ENCODE measurements at regions not wholly inside any gene's neighbourhood (a gene's known extent, or its start where the extent isn't known, plus 50 kb on each side); places are given as distances from the start of the nearest gene placed in this dataset.

DNA sequence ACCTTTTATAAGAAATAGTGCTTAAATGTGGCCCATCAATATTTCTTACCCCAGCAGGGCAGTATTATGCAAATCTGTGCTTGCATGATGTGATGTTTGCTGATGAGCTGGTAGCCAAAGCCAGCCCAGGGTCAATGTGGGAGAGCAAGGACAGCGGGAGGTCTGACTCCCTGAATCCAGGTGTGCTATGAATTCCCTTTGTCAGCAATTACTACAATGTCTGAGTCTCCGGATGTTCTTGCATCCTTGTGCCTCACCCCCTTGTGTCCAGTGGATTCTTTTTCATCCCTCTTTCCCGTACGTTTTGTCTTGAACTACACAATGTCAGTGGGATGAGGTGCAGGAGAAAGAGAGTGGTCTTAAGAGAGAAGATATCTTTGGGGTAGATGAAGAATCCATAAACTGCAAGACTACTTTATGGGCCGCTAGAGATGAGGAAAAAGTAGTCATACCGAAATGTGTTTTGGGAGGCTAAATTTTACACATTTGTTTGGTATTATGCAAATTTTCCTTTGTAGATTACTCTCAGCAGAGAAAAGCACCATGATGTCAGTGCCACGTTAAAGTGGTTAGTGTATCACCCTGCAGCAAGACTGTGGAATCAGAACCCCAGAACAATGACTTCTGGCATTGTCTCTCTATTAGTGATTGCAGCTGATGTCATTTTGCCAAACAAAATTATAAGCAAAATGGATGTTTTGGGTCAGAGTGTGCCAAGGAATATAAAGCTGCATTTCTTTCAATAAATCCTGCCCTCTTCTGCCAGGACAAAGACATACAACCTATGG is 53.5 kb upstream of the TSHZ3 start:
- no peak for DNase-seq

- no peak for DNase-seq
Observed at GRCh38 chr19:31406106-31406505, 56.9 kb upstream of the TSHZ3 start.

GRCh38 chr19:31408460-31409124 is 59.4 kb upstream of the TSHZ3 start:
- no peak for DNase-seq

- no peak for DNase-seq
Observed at GRCh38 chr19:31413353-31413752, 64.1 kb upstream of the TSHZ3 start.

GRCh38 chr19:31415322-31415721 is 66.1 kb upstream of the TSHZ3 start:
- DNase-seq = no peak

DNA sequence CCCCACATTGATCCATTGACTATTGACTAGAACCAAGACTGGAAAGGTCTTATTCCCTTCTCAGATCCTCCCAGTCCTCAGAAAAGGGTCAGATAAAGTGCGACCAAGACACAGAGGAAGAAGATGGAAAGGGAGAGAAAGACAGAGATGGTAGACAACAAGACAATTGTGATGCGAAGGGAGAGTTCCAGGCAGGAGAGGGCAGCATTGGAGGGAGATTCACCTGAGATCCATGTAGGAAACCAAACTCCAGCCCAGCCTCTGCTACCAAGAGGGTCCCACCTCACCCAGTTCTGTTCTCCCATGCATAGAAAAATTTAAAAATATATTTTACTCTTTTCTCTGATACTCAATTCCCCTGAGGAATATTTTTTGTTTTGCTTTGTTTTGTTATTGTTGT is 67.3 kb upstream of the TSHZ3 start:
- no peak for DNase-seq

- DNase-seq = no peak
Observed at GRCh38 chr19:31418055-31418454, 68.8 kb upstream of the TSHZ3 start.

GRCh38 chr19:31418692-31419430 is 69.6 kb upstream of the TSHZ3 start:
- DNase-seq = no peak

- no peak for DNase-seq
Observed at GRCh38 chr19:31419871-31420445, 70.7 kb upstream of the TSHZ3 start.

- DNase-seq = no peak
Observed at GRCh38 chr19:31421082-31421481, 71.8 kb upstream of the TSHZ3 start.

GRCh38 chr19:31421856-31422255 is 72.6 kb upstream of the TSHZ3 start:
- DNase-seq = no peak

- no peak for DNase-seq
Observed at GRCh38 chr19:31423896-31424295, 74.7 kb upstream of the TSHZ3 start.

- DNase-seq = no peak
Observed at GRCh38 chr19:31424861-31425620, 75.8 kb upstream of the TSHZ3 start.

- no peak for DNase-seq
Observed at GRCh38 chr19:31427857-31428256, 78.6 kb upstream of the TSHZ3 start.

DNA sequence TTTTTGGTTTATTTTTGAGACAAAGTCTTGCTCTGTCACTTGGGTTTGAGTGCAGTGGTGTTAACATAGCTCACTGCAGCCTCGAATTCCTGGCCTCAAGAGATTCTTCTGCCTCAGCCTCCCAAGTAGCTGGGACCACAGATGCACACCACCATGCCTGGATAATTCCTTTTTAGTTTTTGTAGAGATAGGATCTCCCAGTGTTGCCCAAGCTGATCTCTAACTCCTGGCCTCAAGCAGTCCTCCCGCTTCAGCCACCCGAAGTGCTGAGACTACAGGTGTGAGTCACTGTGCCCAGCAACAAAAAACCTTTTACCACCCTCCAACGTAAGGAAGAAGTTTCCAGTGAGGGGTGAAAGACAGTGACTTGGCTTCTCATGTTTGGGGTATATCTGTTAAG is 81.1 kb upstream of the TSHZ3 start:
- DNase-seq = no peak

- DNase-seq = no peak
Observed at GRCh38 chr19:31432201-31432810, 83.1 kb upstream of the TSHZ3 start.

- no peak for DNase-seq
Observed at GRCh38 chr19:31436121-31436776, 87.0 kb upstream of the TSHZ3 start.

DNA sequence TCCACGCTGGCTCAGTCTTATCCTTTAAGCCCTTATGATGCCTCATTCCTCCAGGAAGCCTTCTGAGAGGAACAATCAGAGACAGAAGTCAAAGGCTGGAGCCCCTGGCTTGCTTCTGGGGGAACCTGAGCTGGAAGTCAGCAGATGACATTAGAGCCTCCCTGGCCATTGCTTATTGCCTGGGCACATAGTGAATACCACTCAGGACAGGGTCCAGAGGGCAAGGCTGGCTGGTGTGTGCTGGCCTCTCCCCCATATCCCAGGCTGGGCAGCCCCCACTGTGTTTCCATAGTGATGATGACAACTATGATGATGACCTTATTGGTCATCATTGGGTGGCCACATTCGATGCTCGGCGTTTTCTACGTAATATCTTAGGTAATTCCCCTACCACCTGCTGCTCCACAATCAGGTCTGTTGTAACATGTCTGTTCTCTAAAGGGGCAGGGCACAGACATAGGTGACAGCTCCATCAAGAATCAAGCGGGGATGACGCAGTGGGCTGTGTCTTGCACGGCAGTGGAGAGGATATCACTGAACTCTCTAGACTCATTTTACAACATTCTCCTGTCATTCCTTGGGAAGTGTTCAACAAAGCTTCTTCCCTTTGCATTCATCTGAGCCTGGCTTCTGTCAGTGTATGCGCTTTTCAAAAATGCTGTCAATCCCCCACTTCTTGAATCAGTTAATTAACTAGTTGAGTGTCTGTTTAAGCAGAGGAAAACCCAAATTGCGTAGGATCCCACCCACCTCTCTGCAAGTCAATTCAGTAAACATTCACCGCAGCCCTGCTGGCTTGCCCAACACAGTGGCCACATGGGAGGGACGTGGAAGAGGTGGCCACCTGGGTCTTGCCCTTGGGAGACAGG is 89.4 kb upstream of the TSHZ3 start:
- no peak for DNase-seq

- no peak for DNase-seq
Observed at GRCh38 chr19:31439270-31439573, 90.0 kb upstream of the TSHZ3 start.

DNA sequence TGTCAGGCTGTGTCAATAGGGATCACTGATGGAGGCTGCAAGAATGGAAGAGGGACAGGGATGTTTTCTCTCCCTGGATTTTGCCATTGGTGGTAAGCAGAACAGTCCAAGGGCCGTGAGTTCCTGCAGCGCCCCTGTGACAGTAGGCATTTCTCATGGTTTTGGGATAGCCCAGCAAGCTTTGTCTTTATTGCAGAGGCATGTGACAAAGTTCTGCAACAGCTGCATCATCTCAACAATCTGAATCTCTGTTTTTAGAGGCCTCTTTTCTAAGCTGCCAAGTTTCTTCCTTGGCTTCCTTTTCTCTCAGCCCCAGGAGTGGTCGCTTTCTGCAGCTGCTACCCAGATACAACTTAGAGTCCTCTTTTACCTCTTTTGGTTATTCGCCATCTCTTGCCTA is 95.7 kb upstream of the TSHZ3 start:
- no peak for DNase-seq

DNA sequence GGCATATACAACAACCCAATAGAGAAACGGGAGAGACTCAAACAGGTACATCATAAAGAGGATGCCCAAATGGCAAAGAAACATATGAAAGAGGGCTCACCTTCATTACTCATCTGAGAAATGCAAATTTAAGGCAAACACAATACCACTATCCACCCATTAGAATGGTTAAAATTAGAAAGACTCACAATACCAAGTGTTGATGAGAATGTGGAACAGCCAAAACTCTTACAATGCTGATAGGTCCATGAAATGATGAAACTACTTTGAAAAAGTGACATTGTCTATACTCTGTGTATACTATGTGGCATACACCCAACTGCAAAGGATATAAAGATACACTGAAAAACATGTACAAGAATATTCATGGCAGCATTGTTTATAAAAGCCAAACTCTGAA is 96.2 kb upstream of the TSHZ3 start:
- DNase-seq = no peak
